GM04504 (cell line): ENCODE measurements at regions not wholly inside any gene's neighbourhood (a gene's known extent, or its start where the extent isn't known, plus 50 kb on each side); places are given as distances from the start of the nearest gene placed in this dataset.

Source experiments
- DNase-seq: peaks from one replicate; pipeline ENCODE4 v3.0.0-alpha.2; 2012; ENCODE audit warnings: low read depth

DNA sequence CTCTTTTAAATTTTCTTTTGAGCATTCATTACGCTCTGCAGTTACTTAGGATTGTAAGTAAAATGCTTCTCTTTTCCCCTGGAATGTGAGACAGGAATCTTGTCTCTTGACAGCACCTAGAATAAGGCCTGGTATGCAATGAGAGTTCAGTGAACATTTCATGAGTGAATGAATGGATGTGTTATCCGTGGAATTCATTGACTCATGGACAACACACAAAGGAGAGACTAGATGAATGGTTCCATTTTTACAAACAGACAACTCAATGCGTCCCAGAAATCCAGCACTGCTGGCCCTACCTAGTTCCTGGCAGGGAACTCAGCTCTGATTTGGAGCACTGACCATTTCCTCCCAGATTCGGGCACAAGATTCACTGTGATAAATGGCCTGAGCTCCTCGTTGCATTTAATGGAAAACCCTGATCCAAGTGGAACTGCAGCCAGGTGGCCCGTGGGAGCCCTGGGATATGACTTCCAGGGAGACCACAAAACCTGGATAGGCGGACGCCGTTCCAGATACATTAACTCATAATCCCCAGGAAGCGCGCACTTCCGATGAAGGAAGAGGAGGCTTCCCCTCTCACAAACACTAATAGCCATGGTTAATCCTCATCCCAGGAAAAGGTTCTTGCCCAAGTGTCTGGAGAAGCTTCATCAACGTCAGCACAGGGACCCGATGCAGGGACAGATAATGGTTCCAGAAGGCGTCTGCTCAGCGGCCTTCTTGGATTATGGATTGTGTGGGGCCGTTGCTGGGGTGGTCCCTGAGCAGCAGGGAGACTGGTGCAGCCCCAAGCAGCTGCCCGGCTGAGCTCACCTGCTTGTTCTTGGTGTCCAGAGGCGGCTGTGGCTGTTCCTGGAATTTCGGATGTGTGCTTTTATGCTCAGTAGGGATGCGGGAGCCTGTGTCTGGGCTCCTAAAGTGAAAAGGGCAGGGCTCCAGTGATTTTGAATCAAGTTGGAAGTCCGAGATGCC lies 211.1 kb upstream of the TSHZ3 start:
- no peak for DNase-seq

DNA sequence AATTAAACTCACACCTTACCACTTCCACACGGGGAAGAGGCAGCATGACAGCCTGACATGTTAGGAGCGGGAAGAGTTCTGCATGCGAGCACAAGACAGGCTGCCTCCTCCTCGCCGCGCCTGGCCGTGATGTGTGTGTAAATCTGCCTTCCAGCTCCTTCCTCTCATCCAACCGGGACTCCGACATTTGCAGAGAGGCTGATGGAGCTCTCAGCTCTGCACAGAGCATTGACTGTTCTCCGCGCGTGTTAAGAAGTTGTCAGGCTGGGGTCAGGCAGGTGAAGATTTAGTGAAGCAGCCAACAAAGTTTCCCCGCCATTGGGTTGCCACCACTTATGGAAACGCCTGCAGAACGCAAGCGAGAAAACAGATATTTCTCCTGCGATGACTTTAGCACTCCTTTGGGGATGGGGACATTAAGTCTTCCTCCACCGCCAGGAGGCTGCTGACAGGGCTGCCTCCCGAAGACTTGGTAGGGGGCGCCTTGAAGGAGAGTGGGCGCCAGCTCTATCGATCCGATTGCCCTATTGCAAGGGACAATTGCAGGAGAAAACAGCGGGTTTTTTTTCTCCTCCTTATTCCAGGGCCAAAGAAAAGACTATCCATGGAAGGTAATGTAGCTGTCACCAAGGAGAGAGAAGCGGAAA lies 213.9 kb upstream of the TSHZ3 start:
- no peak for DNase-seq

DNA sequence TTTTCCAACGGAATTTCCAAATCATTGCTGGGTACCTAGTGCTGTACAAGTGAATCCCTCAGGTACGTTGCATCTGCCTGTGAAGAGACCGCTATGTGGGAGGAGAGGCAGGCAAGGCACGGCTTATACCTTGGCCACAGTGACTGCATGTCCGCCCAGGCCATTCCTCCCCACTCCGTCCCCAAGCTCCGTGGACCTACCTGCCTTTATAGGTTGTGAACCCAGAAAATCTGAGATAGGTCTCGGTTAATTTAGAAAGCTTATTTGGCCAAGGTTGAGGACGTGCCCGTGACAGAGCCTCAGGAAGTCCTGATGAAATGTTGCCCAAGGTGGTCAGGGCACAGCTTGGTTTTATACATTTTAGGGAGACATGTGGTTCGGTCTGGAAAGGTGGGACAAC lies 218.5 kb upstream of the TSHZ3 start:
- no peak for DNase-seq

DNA sequence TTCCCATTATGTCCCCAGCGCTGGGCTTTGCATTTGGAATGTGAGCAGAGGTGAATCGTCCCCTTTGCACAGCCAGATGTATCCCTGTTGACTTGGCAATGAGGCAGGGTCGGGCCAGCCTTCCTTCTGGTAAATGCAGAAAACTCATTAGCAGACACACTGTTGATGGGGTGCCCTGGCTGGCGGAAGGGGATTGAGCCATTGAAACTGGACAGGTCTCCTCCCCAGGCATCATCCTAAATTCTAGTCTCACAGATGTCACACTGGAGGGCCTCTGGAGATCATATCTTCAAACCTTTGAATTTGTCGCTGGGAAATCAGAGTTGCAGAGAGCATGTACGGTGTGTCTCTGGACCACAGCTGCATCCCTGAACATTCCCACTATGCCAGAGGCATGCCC lies 219.5 kb upstream of the TSHZ3 start:
- DNase-seq: no peak

DNA sequence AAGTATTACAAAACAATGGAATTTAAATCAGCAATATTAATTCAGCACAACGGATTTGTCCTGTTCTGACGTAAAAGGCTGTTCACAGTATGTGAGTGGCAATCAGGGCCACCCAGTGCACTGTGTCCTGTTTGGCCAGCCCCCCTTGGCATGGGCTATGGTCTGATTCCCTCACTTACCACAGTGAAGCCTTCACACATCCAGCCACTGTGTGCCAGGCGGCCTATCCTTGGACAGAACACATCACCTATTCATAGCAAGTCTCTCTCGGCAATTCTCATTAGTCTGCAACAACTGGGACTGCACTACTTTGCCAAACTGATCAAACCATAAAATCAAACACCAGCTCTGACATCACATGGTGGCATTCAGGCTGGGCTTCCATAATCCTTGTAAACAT lies 221.5 kb upstream of the TSHZ3 start:
- no peak for DNase-seq

DNA sequence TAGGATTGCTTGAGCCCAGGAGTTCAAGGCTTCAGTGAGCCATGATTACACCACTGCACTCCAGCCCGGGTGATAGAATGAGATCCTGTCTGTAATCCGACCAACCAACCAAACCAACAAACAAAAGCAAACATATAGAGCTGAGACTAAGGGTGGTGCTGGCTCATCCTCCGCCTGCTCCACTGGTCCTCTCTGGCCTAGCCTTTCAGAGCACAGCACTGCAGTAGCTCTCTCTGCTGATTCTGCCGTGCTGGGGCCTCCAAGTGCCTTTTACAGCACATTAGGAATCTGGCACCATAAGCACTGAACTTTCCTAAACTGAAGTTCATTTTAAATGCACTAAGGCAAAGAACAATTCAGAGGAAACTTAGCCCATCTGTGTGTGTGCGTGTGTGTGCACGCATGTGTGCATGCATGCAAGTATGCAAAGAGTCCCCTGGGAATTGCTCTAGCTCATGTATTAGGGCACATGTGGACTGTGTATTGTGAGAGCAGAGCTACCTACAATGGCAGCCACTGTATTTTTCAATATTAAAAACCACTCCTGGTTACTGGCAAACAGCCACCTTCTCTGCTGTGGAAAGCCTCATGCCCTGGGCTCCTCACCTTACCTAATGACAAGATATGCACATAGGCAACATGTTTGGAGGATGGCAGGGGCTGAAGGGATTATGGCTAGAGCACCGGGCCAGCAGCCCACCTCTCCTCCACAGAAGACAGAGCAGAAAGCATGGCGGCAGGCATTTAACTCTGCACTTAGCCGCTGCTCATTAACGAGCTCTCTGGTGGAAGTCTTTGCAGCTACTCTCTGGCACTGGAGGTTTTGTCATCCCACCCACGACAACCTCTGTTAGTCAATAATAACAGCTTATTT lies 223.1 kb upstream of the TSHZ3 start:
- DNase-seq: no peak

DNA sequence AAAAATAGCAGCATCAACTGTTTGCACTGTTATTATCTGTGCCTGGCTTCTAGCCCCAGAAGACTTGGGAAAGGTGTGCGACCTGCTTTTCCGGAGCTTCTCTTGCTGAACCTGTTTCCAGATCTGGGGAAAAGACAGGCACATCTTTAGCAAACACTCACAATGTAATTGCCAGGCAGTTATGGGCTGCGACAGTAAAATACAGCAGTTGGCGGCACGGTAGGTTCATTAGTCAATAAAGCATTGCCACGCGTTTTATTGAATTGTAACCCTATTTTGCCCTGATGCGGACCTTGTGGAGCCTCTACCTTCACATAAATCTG lies 223.7 kb upstream of the TSHZ3 start:
- DNase-seq: no peak

DNA sequence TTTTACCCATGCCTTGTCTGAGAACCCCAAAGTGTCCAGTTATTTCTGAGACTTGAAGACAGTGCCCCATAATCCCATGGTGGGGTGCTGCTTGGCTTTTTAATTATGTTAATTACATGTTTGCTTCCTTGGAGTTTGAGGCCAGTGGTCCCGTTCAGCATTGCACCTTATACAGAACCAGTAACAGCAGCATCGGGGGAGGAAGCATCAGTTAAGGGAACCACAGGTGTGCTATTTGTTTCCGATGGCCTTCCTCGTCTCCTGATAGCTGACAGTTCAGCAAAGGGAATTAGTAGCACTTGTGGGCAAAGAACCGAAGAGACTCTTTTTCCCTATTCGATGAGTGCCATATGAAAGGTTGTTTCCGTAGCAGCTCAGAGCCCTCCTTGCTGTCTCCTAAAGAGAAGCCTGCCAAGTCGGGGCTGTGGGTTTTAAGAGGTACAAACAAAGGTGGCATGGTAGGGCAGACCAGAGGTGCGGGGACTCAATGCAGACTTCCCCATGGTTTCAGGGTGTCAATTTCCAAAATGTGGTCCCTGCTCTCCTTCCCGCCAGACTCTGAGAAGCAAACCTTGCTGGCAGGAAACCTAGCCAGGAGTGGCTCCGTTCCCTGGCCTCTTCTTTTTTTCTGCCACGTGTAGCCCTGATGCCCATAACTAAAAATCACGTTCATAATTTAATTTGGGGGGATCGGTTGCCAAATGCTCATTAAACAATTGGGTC lies 225.2 kb upstream of the TSHZ3 start:
- no peak for DNase-seq

DNA sequence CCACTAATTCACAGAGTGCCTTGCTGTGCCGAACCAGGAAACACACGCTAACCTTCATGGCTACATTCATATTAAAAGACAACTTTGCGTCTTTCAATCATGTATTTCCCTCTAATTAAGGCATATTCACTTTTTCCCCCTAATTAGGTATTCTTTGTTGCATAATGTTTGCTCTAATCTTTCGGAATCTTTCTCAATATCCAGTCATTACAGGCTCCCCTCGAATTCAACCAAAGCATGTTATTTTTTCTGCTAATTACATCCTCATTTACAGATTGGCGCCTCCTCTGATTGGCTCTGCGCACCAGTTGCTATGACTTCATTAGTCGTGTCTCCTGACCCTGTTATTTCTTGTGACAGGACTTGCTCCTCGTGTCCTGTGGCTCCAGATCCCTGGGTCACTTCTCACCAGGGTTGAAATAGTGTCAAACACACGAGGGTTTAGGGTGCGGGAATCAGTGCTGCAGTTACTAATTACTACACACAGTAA lies 226.7 kb upstream of the TSHZ3 start:
- DNase-seq: no peak

DNA sequence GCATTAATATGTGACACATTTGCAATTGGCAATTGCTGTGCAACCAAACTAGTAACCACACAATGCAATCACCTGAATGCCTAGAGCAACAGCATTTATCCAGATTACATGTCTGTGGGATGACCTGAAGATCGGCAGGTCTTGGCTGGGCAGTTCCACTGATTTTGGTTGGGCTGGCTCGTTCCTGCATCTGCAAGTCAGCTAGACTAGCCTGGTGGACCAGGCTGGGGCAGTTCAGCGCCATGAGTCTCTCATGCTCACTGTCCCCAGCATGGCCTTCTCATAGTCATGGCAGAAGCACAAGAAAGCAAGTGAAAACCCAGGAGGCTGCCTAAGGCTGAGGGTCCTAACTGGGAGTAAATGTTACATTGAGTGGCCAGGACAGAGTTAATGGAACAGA lies 229.1 kb upstream of the TSHZ3 start:
- DNase-seq: no peak

DNA sequence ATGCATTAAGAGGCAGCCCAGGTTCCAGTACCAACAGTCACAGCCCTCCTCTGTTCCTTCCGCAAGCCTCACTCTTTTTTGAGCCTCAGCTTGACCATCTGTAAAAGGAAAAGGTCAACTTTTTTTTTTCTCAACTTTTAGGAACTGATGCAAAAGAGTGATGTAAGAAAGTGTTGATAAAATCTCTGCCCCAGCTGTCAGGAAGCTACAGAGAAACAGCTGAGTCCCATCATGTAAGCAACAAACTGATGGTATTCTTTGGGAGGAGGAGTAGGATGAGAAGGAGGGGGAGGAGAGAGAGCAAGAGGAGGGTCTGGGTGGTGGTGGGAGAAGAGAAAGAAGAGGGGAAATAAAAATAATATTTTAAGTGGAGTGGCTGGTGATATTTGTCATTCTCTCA lies 233.9 kb upstream of the TSHZ3 start:
- no peak for DNase-seq

DNA sequence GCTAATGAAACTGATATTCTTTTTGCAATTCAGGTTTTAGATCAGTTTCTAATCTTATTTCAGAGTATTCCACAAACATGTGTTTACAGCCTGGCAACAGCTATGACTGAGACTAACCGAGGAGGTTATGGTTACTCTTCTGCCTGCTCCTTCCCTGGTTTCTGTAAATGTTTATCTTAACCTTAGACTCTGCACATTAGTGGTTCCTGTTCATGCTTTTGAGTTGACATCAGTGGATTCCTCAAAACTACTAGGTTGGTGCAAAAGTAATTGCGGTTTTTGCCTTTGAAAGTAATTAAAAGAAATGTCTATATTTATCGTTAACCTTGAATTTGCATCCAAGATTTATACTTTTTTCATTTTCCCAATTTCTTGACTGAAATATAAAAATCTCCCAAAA lies 237.0 kb upstream of the TSHZ3 start:
- no peak for DNase-seq

DNA sequence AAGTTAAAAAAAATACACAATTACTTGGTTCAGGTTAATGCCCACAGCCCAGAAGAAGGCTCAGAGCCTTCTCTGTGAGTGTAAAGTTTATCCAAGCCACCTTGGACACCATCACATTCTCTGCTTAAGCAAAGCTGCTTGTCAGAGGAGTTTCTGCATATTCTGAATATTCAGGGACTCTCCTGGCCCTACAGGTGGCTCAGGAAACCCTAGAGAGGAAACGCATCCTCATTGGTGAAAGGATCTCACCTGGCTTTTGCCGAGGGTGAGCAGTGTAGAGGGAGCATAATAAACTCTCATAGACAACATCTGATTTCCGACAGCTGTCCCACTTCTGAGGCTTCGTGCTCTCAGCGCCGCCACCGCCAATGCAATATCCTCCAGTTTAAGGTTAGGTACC lies 239.9 kb upstream of the TSHZ3 start:
- DNase-seq: no peak

DNA sequence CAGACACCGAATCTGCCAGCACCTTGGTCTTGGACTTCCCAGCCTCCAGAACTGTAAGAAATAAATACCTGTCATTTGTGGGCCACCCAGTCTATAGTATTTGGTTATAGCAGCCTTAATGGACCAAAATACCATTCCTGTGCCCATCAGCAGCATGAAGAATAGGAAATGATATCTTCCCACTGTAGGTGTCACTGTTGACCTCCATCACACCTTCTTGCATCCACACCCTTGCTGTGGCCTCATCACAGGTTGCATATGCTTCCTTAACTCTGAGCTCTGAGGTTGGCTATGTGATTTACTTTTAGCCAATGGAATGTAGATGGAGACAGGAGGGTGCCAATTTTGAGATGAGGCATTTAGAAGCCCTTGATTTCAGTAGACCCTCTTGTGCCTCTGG lies 242.0 kb upstream of the TSHZ3 start:
- no peak for DNase-seq

DNA sequence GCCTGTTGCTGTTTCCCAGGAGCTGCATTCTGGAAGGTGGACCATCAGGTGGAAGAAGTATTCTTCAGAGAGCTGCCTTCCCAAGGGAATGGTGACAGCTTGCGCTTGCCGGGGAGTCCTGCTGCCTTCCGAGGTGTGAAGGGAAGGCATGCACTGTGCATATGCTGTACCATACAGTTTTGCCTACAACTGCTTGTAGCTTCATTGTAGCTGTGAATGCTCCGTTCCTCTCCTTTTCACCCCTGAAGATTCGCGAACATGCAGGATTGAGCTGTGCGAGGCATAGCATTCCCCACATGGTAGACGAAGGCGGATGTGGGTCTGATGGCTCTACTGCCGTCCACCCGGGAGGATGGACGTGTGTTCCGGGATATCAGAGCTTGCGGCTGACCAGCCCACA lies 243.2 kb upstream of the TSHZ3 start:
- no peak for DNase-seq

DNA sequence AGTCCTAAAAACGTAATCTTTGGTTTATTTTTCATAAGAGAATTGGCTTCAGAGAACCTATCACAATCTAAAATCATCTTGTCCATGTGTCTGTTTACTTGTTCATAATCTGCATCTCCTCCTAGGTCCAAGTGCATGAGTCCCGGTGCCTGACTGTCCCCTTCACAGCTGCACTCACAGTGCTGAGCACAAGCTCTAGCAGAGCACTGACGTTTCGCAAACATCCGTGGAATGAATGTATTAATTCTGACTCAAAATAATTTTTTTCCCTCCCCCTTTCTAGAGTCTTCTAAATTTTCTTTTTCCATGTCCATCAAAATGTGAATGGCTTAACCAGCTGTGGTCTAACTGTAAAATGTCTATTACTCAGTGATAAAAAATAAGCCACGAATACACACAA lies 245.5 kb upstream of the TSHZ3 start:
- no peak for DNase-seq

DNA sequence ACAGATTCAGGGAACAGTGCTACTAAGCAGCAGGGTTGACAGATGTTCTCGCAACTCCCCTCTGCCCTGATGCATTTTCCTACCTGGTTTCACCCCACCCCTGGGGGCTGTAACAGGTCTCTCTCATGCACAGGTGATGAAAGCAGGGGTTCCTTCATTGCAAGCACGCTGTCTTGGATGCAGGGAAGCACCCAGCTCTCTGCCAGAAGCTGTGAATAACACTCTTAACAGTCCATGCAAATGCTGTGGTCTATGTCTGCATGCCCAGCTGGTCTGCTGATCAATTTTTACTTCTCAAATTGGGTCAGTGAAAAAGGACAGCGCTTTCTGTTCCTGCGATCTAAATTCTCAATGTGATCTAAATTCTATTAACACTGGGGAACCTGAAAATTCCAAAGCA lies 246.3 kb upstream of the TSHZ3 start:
- no peak for DNase-seq

DNA sequence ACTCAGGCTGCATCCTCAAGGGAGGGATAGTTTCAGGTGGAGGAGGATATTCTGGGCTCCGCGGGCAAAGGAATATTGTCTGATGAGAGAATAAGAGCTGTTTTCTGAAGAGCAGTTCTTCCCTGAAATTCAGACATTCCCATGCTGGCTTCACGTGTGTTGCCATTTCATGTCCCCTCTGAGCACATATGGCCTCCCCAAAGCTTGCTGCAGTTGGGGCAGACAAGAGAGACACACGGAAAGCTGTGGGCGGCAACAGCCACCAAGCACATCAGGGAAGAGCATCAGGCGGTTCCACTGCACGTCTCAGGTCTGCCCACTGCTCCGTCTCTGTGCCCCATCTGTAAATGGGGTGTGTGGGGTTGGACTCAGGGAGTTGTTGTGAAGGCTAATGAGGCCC lies 247.5 kb upstream of the TSHZ3 start:
- no peak for DNase-seq

DNA sequence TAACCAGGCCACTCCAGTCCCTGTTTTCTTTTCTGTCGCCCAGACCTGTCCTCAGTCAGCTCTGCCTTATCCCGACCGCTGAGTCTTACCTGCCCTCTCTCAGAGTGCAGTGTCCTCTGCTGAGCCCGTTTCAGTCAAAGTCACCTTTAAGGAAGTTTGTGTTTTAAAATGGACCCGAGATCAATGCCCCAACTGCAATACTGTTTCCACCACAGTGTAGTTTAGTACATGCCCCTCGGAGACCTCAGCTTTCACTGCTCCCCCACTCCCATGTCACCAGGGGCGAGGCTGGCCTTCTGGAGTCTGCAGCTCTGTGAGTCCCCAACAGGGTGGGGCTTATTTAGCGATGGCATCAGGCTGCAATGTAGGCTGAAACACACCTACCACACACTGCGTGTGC lies 248.4 kb upstream of the TSHZ3 start:
- no peak for DNase-seq

DNA sequence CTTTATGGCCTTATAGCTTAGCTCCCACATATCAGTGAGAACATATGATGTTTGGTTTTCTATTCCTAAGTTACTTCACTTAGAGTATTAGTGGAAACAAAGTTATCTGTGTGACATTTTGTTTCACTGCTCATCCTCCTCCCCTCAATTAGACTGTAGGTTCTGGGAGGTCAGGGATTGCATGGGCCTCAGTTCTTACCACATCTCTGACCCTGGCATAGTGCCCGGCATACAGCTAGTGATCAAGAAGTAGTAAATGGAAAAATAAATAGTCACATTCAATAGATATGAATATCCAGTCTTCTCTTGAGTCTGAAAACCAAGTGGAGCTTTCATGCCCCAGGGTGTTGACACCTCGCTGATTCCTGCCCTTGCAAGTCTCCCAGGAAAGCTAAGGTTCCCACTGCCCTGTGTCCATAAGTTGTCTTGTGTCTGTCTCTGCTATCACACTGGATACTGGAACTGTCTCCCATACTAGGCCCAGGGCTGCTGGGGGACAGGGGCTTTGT lies 249.5 kb upstream of the TSHZ3 start:
- no peak for DNase-seq

DNA sequence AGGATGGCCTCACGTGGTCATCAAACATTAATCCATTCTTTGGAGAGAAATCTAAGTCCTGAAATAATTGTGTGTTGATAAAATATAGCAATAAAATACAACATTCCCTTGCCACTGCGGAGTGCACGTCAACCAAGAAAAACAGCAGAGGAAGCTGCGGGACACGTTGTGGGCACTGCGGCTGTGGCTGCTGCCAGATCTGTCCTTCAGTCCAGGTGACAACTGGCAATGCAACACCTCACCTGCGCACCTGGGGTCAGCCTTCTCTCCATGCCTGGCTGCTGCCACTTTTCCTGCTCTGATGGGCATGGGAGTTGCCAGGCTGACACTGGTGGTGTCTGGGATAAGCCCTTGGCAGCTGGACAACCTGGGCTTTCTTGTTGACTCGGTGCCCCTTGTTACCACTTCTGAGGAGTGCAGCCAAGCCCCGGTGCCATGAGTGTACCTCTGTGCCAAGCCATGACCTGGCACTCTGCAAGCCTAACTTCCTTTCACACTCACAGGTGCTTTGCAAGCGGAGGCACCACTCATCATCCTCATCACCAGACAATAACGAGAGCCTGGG lies 251.6 kb upstream of the TSHZ3 start:
- DNase-seq: no peak
